ENCODE measurements at regions not wholly inside any gene's neighbourhood (a gene's known extent, or its start where the extent isn't known, plus 50 kb on each side); places are given as distances from the start of the nearest gene placed in this dataset.

GRCh38 chr2:71863396-71863795 is 284.3 kb downstream of the CYP26B1 start:
- Histone ChIP-seq H3K27ac (no peak overlapping the region), H3K27me3 (no peaks in the 10 kb centered on the region), H3K36me3 (no peaks in the 10 kb centered on the region), H3K4me3 (no peak overlapping the region), H3K9me3 (no peaks in the 10 kb centered on the region), H3K4me1 (no peaks in the 10 kb centered on the region)
- DNase-seq, result no peak
- TF ChIP-seq POLR2A (IDR thresholded peaks at IDR 0.05), result no peak
- TF ChIP-seq CTCF (IDR thresholded peaks at IDR 0.05), result no peak
- TF ChIP-seq EP300 (IDR thresholded peaks at IDR 0.05), result no peak
- TF ChIP-seq POLR2AphosphoS5 (IDR thresholded peaks at IDR 0.05), result no peak
- ATAC-seq (ENCODE audit: low FRiP score in 2 of 2), result peak in 1 of 2 donors; percentile 49
- WGBS, 2 donors, result 72 to 85% methylated on average over 5 of the region's 5 CpGs

GRCh38 chr2:71862921-71863320 is 284.7 kb downstream of the CYP26B1 start:
- H3K27ac ChIP-seq, result no peak overlapping the region
- no peak overlapping the region for H3K4me3 ChIP-seq
- no peaks in the 10 kb centered on the region for H3K9me3 ChIP-seq
- TF ChIP-seq POLR2AphosphoS5 (IDR thresholded peaks at IDR 0.05), result no peak
- TF ChIP-seq CTCF (IDR thresholded peaks at IDR 0.05), result no peak
- no peak for TF ChIP-seq POLR2A (IDR thresholded peaks at IDR 0.05)
- no peak for TF ChIP-seq EP300 (IDR thresholded peaks at IDR 0.05)
- H3K4me1 ChIP-seq, result no peaks in the 10 kb centered on the region
- WGBS, 2 donors, result 56 to 58% methylated on average over 3 of the region's 3 CpGs
- H3K36me3 ChIP-seq, result no peaks in the 10 kb centered on the region
- H3K27me3 ChIP-seq, result no peaks in the 10 kb centered on the region
- DNase-seq (no peak), ATAC-seq (ENCODE audit: low FRiP score in 2 of 2) (no peak)

- H3K9me3 ChIP-seq, result no peaks in the 10 kb centered on the region
- no peaks in the 10 kb centered on the region for H3K27me3 ChIP-seq
- 82% methylated on average over 17 of the region's 17 CpGs for WGBS, 2 donors
- no peak overlapping the region for H3K27ac ChIP-seq
- ATAC-seq (ENCODE audit: low FRiP score in 2 of 2) (peak in 1 of 2 donors; percentile 4), DNase-seq (peak in 1 of 2 donors; percentile 15)
- H3K4me1 ChIP-seq, result no peaks in the 10 kb centered on the region
- H3K4me3 ChIP-seq, result no peak overlapping the region
- no peaks in the 10 kb centered on the region for H3K36me3 ChIP-seq
- no peak for TF ChIP-seq POLR2AphosphoS5 (IDR thresholded peaks at IDR 0.05)
- TF ChIP-seq POLR2A (IDR thresholded peaks at IDR 0.05), result no peak
- TF ChIP-seq EP300 (IDR thresholded peaks at IDR 0.05), result no peak
- TF ChIP-seq CTCF (IDR thresholded peaks at IDR 0.05), result no peak
These were observed 286.2 kb downstream of the CYP26B1 start for GRCh38 chr2:71861186-71862160.

- DNase-seq (no peak), ATAC-seq (ENCODE audit: low FRiP score in 2 of 2) (no peak)
- no peaks in the 10 kb centered on the region for H3K4me1 ChIP-seq
- no peak overlapping the region for H3K27ac ChIP-seq
- WGBS, 2 donors, result 95 to 96% methylated on average over 4 of the region's 4 CpGs
- no peak overlapping the region for H3K4me3 ChIP-seq
- H3K9me3 ChIP-seq, result peaks cover 0 to 3% (median 0%) of the 10 kb centered on the region in 4 donors
- TF ChIP-seq POLR2AphosphoS5 (IDR thresholded peaks at IDR 0.05), result no peak
- no peak for TF ChIP-seq CTCF (IDR thresholded peaks at IDR 0.05)
- no peak for TF ChIP-seq EP300 (IDR thresholded peaks at IDR 0.05)
- no peak for TF ChIP-seq POLR2A (IDR thresholded peaks at IDR 0.05)
- H3K36me3 ChIP-seq, result no peaks in the 10 kb centered on the region
- H3K27me3 ChIP-seq, result no peaks in the 10 kb centered on the region
These were observed 287.2 kb downstream of the CYP26B1 start for GRCh38 chr2:71860381-71860926.
